ENCODE measurements at regions not wholly inside any gene's neighbourhood (a gene's known extent, or its start where the extent isn't known, plus 50 kb on each side); places are given as distances from the start of the nearest gene placed in this dataset.

DNA sequence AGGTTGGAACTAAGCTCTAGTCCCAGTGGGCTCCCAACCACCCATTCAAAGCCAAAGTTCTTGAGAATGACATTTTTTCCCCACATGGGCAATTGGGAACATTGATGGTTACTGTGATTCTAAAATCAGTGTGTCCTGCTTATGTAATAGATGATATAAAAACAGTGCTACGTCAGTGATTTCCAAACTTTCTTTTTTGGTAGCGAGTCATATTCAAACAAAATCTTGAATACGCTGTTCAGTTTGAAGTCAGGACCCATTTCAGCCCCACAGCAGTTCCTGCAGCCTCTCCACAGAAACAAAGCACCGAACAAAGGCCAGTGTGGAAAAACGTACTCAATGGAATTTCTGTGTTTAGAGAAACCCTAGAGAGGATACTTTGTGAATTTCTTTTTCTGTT, 170.0 kb upstream of the OLIG3 start:
- DNase-seq (ENCODE audit: low spot score) = no peak
- Histone ChIP-seq H3K27ac (no peak overlapping the region), H3K4me3 (no peak overlapping the region)
- TF ChIP-seq, protein P1, sequence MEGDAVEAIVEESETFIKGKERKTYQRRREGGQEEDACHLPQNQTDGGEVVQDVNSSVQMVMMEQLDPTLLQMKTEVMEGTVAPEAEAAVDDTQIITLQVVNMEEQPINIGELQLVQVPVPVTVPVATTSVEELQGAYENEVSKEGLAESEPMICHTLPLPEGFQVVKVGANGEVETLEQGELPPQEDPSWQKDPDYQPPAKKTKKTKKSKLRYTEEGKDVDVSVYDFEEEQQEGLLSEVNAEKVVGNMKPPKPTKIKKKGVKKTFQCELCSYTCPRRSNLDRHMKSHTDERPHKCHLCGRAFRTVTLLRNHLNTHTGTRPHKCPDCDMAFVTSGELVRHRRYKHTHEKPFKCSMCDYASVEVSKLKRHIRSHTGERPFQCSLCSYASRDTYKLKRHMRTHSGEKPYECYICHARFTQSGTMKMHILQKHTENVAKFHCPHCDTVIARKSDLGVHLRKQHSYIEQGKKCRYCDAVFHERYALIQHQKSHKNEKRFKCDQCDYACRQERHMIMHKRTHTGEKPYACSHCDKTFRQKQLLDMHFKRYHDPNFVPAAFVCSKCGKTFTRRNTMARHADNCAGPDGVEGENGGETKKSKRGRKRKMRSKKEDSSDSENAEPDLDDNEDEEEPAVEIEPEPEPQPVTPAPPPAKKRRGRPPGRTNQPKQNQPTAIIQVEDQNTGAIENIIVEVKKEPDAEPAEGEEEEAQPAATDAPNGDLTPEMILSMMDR (IDR thresholded peaks at IDR 0.05) = no peak

DNA sequence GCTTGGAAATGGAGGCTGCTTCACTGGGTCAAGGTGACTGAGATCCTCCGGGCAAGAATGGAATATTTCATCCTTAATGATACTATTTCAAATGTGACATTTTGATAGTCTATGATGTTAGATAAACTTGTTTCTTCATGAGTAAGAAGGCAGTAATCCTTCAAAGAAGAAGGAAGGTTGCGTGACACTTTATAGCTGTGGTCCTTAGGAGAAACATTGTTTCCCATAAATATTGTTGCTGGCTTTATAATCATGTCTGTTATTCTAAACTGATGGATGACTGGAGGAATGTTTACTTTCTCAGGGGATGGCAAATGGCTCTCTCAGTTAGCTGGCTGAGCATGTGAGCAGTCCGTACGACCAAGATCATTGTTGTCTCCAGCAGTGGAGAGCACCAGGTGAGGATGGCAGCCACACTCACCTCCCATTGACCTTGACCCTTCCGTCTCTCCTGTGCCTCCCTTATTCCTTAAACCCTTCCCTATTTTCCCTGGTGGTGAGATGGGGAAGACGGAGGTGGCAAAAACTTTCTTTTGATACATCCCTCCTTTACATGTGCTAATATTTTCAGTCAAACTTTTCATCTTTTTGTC, 171.2 kb upstream of the OLIG3 start:
- Histone ChIP-seq H3K4me3 (no peak overlapping the region), H3K27ac (no peak overlapping the region)
- DNase-seq (ENCODE audit: low spot score) = no peak
- TF ChIP-seq, protein P1 (IDR thresholded peaks at IDR 0.05) = no peak

DNA sequence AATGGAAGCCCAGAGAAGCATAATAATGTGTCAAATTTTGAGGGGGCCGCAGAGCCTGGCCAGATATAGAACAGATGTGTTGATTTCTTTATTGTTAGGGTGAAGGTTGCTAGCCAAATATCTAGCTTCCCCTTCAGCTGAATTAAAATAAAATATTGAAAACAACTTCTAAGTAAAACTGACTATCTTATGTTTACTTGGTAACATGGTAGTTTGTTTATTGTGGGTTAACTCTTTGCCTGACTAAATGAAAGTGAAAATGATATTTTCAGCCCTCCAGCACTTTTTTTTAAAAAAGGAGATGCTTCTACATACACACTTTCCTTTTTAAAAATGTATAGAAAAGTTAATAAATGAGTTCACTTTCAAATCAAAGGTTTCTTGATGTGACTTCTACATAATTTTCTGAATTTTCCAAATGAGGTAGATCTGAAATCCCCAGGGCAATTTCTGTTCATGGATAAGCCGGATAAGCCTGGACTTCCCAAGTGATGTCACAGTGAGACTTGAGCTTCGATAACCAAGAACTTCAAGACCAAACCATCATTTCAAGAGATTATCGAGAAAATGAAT, 172.1 kb upstream of the OLIG3 start:
- TF ChIP-seq, protein P1 (IDR thresholded peaks at IDR 0.05) = no peak
- no peak for DNase-seq (ENCODE audit: low spot score)
- Histone ChIP-seq H3K4me3 (no peak overlapping the region), H3K27ac (no peak overlapping the region)

DNA sequence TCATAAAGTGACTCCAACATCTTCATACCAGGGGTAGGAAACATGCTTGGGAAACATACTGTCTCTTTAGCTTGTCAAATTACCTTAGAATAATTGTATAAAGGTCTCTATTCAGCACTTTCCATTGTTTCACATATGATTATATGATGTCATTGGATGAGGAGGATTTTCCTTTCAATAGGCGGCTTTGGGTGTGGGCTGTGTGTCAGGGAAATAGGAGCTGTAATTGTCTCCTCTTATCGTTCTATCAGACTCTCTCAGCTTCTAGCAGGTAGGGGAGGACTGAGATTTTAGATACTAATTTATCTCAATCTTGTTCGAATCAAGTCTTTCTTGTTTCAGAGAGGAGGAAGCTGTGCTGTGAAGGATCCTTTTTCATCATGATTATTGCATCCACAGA, 179.4 kb upstream of the OLIG3 start:
- H3K27ac ChIP-seq = no peak overlapping the region
- TF ChIP-seq, protein P1 (IDR thresholded peaks at IDR 0.05) = no peak
- H3K4me3 ChIP-seq = no peak overlapping the region
- no peak for DNase-seq (ENCODE audit: low spot score)

DNA sequence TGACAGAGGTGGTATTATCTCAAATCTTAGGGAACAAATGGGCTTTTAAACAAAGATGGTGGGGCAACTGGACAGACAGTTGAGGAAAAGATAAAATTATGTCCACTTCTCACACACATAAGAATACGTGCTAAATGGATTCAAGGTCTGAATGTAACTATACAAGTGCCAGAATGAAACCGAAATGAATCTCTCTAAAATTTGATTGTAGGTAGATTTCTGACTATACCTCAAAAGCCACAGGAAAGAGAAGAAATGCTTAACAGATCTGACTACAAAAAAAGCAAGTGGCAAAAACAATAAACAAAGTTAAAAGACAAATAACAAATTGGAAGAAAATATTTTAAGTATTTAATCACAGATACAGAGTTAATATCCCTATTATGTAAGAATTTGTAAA, 182.7 kb upstream of the OLIG3 start:
- TF ChIP-seq, protein P1 (IDR thresholded peaks at IDR 0.05) = no peak
- H3K27ac ChIP-seq = no peak overlapping the region
- no peak overlapping the region for H3K4me3 ChIP-seq
- DNase-seq (ENCODE audit: low spot score) = no peak

DNA sequence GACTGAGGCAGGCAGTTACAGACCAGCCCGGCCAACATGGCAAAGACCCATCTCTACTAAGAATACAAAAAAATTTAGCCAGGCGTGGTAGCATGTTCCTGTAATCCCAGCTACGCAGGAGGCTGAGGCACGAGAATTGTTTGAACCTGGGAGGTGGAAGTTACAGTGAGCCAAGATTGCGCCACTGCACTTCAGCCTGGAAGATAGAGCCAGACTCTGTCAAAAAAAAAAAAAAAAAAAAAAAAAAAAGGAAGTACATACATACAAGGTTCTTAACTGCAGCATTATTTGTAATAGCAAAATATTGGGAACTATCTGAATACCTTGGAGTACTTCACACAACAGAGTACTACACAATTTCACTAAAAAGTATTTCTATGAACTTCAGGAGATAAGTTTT, 183.5 kb upstream of the OLIG3 start:
- no peak overlapping the region for H3K4me3 ChIP-seq
- TF ChIP-seq, protein P1 (IDR thresholded peaks at IDR 0.05) = no peak
- DNase-seq (ENCODE audit: low spot score) = no peak
- no peak overlapping the region for H3K27ac ChIP-seq

DNA sequence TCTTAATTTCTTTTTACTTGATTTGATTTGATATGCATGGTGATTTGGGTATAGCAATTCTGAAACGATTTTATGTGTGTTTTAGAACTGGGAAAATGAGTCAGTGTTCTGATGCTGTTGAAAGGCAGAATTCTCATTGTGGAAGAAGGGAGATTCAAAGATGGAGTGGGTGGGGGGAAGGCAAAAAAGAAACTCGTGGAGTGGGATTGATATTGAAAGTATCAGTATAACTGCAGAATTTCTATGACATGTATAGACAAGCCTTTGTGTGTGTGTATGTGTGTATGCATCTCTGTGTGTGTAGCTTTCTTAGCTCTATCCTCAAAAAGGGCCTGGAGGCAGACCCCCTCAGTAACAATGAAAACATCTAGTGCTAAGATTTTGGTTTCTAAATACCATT, 184.3 kb upstream of the OLIG3 start:
- DNase-seq (ENCODE audit: low spot score) = no peak
- no peak overlapping the region for H3K4me3 ChIP-seq
- TF ChIP-seq, protein P1 (IDR thresholded peaks at IDR 0.05) = no peak
- H3K27ac ChIP-seq = no peak overlapping the region
